HG03469 (cell line): ENCODE measurements at regions not wholly inside any gene's neighbourhood (a gene's known extent, or its start where the extent isn't known, plus 50 kb on each side); places are given as distances from the start of the nearest gene placed in this dataset.
A peak's percentile ranks its signal among the peaks of the same experiment; 100 is the strongest.
"Not testable (repeated sequence)": the region's sequence is repeated elsewhere in the genome, so short reads cannot be mapped to it uniquely, and the experiment has no call there.

Source experiments
- ATAC-seq: cut with Tn5 transposase; IDR thresholded peaks from one replicate; pipeline ENCODE4 v1.9.1; 2021; ENCODE audit warnings: mild to moderate bottlenecking, moderate library complexity, moderate number of reproducible peaks; ENCODE audit not compliant: unreplicated experiment

DNA sequence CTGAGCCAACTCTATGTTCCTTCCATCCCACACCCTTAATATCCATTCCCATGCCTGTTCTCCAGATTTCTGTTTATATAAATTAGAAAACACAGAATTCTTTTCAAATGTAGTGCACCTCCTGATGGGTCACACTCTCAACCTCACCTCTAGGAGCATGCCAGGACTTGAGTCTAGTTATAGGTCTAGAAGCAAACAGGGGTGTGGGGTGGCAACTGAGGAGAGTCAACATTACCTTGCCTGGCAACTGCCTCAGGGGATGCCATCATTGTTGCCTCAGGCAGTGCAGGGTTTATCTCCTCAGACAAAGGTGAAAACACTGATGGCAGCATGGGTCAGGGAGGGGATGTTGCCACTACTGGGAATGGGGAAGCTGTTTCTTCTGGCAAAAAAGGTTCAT is 181.0 kb upstream of the IPO5 start:
- ATAC-seq = not testable (repeated sequence)

DNA sequence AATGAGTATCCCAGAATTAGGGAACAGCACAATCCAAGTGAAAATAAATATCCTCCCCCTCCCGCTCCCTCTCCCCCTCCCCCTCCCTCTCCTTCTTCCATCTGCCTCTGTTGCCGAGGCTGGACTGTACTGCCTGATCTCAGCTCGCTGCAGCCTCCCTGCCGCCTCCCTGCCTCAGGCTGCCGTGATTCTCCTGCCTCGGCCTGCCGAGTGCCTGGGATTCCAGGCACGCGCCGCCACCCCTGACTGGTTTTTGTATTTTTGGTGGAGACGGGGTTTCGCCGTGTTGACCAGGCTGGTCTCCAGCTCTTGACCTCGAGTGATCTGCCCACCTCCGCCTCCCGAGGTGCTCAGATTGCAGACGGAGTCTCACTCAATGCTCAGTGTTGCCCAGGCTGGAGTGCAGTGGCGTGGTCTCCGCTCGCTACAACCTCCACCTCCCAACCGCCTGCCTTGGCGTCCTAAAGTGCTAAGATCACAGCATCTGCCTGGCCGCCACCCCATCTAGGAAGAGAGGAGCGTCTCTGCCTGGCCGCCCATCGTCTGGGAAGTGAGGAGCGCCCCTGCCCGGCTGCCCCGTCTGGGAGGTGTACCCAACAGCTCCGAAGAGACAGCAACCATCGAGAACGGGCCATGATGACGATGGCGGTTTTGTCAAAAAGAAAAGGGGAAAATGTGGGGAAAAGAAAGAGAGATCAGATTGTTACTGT is 178.9 kb upstream of the IPO5 start:
- ATAC-seq = not testable (repeated sequence)

DNA sequence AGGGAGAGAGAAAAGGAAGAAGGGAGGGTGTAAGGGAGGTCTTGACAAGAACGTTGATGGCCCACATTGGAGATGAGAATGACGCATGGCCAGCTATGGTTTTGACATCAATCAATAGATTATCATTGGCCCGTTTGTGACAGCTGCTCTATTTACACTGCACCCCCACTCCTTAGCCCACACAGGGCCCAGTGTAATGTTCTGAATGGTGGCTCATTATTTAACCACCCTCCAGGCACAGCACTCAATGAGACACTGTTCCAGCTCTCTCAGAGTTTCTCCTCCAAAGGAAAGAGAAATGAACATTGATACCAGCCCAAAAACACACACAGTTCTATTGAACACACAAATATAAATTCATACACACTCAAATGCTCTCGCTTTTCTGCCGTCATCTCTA is 173.0 kb upstream of the IPO5 start:
- no peak for ATAC-seq

DNA sequence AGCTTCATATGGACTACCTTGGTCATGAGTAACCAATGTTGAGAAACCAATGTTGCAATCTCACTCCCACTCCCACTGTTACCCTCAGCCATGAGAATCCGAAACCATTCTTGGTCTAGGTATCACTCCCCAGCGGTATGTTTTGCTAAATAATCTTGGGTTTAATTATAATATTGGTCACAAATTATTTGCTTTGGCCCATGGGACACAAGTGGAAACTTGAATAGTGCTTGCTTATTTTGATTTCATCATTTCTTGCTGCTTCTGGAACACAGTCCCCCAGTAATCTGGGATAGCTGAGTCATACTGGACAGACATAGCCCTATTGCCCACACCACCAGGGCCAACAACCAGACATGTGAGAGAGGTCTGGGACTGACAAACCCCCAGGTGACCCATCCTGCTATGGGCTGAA is 171.6 kb upstream of the IPO5 start:
- no peak for ATAC-seq

DNA sequence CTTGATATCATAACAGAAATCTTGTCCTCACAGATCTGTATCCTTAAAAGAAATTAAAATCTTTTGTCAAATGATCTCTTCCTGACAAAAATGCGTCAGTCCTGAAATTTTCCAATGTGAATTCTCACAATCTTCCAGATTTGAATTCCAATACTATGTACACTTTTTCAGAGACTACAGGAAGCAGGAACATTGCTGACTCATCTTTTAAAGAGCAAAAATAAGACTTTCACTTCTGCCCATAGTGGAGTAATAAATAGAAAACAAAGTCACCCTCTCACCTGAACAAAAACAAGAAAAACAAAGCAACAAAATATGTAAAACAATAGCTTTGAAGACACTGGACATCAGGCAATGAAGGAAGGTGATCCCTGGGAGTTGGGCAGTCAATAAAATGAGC is 167.0 kb upstream of the IPO5 start:
- ATAC-seq = no peak

DNA sequence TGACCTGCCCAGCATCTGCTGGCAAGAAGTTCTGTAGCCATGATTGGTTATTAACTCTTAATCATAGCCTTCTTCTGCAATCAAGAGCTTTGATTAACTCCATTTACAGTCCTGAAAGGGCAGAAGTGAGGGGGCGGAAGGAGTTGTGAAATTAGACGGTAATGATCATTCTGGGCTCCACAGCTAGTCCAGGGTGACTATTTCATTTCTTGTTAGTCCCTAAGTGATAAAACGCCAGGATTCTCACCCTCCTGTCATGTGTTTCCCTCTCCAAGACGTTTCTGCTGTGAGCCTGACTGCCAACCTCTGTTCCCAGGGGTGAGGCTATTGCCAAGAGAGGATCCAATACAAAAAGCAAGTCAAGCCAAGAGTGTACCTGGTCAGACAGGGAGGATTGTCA is 155.9 kb upstream of the IPO5 start:
- ATAC-seq = no peak

DNA sequence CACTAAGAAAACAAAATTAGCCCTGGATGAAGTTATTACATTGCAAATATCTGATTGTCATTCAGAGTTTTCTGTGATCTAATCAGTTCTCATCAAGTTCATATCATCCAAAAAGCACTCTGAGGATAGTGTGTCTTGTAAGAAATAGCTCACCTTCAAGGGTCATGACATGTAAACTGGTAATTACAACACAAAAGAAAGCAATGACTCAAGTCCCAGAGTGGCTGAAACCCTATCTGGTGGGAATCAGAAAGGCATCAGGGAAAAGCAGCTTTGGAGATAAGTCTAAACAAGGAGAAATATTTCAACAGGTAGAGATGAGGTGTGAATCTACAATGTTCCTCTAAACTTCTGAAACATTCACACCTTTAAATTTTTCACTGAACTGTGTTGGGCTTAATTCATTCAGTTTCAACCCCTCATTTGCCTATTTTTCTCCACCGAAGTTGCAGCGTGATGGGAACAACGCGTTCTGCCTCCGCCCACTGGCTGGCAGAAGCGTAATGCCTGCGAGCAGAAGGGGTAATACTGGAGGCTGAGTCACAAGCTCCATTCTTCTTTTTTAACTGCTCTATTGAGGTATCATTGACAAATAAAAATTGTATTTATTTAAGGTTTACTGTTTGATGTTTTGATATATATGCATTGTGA is 155.2 kb upstream of the IPO5 start:
- ATAC-seq = no peak

DNA sequence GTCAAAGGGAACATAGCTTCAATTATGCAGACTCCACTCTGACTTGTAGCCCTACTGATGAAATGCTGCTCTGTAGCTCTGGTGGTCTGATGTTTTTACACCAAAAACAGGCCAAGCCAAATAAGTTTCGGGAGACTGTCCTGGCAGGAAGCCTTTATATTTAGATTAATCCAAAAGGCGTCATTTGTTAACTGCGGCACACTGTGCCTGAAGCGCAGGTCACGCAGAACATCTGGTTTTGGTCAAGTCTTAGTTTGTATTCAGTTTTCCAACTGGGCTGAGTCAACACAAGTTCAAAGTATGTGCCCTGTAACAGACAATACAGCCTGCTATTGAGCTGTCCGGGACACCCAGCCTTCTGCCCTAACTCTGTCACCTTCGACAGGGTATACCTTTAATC is 154.6 kb upstream of the IPO5 start:
- ATAC-seq = no peak

DNA sequence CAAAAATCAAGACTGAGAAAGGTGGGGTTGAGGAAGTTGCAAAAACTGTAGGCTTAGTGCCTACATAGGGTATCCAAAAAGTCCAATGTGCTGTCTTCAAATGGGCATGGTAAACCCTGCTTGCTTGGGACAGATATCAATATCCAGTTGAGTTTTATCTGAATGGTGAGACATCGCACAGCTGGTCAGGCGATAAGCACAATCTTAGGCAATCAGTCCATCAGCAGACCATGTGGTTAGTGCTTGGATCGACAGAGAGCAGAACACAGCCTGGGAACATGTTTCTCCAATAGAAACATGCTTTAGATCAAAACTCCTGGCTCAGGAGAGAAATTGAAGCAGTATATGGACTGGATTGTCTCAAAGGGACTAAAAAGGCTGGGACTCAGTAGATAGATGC is 151.3 kb upstream of the IPO5 start:
- no peak for ATAC-seq

DNA sequence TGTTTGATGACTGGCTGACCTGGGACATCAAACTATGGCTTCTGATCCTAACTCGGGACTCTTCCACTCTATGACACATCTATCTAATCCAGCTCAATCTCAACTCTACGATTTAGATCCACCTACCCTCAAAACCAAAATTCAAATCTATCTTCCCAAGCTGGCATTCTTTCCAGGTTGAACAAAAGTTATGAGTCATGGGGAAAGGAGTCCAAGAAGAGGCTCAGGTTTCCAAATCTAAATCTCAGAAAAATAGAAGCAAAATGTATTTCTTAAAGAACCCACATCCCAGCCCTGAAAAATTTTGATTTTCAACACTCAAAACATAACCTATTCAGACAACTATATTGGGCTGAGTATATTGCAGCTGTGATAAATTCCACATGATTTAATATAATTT is 143.9 kb upstream of the IPO5 start:
- no peak for ATAC-seq

DNA sequence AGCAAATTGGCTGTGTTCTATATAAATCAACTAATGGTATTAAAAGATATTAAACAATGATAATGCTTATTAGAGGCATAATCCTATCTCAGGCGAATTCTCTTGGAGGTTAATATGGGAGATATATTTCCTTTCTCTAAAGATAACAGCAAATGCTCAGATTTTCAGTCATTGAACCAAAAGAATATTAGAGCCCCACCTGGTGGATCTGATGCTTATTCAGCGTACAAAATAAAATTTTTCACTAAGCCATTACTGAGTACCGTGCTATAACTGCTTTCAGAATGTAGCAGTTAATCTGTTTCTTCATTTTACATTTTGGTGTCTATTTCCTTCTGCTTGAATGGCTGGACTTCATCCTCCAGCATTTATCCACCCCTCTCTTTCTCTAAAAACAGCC is 143.3 kb upstream of the IPO5 start:
- ATAC-seq = no peak

DNA sequence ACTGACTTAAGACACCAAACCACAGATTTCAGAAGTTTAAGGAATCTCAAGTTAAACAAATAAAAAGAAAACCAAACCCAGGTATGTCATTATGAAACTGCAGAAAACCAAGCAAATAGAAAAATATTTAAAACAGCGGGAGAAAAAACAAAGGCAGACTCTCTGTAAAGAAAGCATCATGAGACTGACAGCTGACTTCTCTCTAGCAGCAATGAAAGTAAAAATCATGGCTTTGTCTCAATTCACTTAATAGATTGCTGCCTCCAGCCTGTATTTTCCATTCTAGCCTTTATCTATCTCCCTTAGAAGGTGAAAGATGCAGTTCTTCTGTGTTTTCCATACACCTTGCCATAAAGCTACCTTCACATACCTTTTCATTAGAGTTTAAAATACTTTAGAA is 131.1 kb upstream of the IPO5 start:
- ATAC-seq = no peak

DNA sequence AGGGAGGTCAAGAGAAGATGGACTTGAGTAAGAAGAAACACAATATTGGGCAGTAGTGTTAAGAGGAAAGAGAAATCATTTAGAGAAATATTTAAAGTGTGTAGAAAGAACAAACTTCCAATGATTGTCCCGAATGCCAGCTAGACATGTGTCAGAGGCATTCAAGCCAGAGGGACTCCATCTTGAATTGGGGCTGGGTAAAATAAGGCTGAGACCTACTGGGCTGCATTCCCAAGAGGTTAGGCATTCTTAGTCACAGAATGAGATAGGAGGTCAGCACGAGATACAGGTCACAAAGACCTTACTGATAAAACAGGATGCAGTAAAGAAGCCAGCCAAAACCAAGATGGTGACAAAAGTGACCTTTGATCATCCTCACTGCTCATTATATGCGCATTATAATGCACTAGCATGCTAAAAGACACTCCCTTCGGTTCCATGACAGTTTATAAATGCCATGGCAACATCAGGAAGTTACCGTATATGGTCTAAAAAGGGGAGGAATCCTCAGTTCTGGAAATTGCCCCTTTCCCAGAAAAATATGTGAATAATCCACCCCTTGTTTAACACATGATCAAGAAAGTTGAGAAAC is 127.0 kb upstream of the IPO5 start:
- no peak for ATAC-seq

DNA sequence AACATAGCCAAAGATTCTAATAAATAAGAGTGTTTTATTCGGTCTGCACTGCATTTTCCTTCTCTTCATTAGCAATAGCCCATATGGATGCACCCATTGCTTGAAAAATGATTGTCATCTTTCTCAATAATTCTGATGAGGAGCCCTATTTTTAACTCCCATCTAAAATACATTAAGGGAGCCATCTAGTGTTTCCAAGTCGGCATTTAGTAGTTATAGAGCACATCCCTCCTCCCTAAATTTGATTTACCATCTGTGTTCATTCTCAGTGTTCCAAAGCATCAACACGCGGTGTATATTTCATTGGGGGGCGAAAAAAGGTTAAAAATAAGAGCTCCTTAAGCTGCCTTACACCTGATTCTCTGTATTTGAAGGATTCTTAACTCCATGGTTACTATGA is 119.2 kb upstream of the IPO5 start:
- ATAC-seq = no peak

DNA sequence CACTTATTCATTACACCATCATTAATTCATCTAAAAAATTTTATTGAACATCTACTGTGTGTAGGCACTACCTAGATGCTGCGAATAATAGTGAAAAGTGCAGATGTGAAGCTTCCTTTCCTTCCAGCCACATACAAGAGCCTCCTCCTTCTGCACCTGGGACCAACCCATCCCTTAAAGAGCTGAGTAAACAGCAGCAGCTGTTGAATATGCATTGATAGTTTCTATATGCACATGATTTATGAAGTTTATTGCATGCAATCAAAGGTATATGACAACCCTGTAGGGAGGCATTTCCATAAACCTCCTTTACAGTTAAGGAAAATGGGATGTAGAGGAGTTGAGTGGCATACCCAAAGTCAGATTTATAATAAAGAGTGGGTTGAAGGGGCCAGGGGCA is 110.3 kb upstream of the IPO5 start:
- no peak for ATAC-seq

DNA sequence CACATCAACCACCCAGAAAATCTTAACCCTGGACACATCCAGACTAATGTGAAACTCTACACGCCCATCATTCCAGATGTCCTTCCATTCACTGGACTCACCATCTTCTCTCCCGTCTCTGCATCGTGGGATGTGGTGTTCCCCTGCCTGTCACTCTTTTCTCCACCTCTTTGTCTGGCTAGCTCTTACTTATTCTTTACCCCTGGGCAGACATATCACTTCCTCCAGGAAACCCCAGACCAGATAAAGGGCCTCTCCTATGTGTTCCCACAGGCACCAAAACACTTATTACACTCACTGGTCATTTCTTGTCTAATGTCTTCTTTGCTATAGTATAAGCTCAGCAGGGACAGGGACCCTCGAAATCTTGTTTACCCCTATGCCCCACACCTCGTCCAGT is 109.3 kb upstream of the IPO5 start:
- no peak for ATAC-seq

DNA sequence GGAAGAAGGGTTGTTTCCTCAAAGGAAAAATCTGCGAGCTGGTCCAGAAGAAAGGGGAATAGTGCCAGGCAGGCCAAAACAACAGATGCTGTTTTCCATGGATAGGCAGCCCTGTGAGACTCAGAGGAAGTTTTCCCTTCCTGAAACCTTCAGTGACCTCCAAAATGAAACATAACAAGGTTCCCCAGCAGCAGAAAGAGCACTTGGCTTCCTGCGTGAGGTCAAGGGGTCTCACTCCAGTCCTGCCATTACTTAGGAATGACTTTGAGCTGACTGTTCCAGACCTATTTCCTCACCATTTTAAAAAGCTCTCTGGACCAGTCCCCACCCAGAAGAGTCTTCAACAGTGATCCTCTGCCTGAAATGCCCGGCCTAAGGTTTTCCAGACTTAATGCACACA is 104.6 kb upstream of the IPO5 start:
- ATAC-seq = no peak

DNA sequence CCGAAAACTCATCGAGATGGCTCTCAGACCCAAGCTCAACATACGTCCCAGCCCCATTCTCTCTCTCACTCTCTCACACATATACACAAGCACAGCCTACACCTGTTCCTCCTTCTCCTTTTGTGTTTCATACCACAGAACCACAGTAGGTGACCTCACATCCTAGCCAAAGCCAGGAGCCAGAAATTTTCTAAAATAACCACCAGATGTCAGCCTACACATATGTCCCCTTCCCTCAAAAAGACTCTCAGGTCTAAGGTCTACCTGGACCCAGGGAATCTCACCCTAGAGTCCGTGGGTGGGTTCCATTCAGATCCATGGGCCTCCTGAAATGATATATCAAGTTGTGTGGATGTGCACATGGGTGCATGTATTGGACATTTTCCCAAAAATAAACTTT is 104.2 kb upstream of the IPO5 start:
- peak; percentile 97 for ATAC-seq

DNA sequence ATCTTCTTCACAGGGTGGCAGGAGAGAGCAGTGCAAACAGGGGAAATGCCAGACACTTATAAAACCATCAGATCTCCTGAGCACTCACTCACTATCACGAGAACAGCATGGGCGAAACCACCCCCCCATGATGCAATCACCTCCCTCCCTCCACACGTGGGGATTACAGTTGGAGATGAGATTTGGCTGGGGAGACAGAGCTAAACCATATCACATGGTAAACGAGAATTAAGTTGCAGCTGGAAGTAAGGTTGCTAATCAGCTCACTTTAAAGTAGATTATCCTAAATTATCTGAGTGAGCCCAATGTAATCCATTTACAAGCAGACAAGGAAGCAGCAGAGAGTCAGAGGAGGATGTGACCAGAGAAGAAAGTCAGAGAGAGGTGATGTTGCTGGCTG is 102.2 kb upstream of the IPO5 start:
- ATAC-seq = no peak

DNA sequence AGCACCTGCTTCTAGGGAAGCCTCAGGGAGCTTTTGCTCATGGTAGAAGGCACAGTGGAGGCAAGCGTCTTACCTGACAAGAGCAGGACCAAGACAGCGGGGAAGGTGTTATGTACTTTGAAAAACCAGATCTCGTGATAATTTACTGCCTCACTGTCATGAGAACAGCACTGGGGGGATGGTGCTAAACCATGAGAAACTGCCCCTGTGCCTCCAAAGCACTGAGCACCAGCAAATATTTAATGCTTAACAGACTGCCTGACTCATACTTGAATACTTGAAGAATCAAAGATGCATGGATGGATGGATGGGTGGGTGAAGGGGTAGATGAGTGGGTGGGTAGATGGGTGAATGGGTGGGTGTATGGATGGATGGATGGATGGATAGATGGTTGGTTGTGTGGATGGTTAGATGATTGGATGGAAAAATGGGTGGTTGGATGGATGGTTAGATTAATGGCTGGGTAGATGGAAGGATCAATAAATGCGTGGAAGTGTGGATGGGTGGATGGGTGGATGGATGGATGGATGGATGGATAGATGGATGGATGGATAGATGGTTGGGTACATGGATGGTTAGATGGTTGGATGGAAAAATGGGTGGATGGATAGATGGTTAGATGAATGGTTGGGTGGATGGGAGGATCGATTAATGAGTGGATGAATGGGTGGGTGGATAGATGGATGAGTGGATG is 101.1 kb upstream of the IPO5 start:
- no peak for ATAC-seq

DNA sequence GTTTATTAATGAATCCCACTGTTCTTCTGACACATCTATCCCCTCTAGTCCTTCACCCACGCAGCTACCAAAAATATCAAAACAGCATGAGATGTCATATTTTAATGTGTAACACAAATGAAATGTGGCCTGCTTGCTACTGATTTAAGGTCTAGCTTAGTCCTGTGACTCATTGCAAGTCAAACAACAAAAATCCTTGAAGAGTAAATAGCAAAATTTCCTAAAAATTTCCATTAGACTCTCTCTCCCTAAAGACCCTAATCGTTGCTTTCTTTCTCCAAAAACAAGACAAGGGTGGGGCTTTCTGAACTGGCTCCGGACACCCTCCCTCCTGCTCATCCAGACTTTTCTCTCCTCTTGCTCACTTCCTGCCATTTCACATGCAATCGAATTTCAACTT is 99.9 kb upstream of the IPO5 start:
- ATAC-seq = no peak
